ENCODE measurements at regions not wholly inside any gene's neighbourhood (a gene's known extent, or its start where the extent isn't known, plus 50 kb on each side); places are given as distances from the start of the nearest gene placed in this dataset.

- Histone ChIP-seq H3K56ac (ENCODE audit: insufficient read length, low read depth, low read length) (no peak overlapping the region), H3K79me2 (ENCODE audit: insufficient read depth, low read length) (no peaks in the 10 kb centered on the region), H3K18ac (ENCODE audit: insufficient read length, low read depth, low read length) (no peak overlapping the region), H3K79me1 (ENCODE audit: insufficient read depth, low read depth, low read length, poor library complexity, severe bottlenecking) (no peaks in the 10 kb centered on the region), H2AFZ (ENCODE audit: low read length) (no peak overlapping the region), H4K5ac (ENCODE audit: insufficient read length, low read depth, low read length) (no peak overlapping the region), H3K23ac (ENCODE audit: insufficient read length, low read depth, low read length) (no peak overlapping the region), H3K9ac (ENCODE audit: extremely low read depth, insufficient read length, low read length) (no peak overlapping the region), H2BK15ac (ENCODE audit: low read depth, low read length) (no peak overlapping the region), H2BK120ac (ENCODE audit: low read depth, low read length, poor library complexity, severe bottlenecking) (no peak overlapping the region), H3K14ac (ENCODE audit: insufficient read depth, low read length) (no peak overlapping the region), H2BK20ac (ENCODE audit: low read depth, low read length, poor library complexity, severe bottlenecking) (no peak overlapping the region), H3K4me2 (ENCODE audit: insufficient read depth, insufficient read length, low read length) (no peak overlapping the region), H3K4ac (ENCODE audit: low read depth, low read length) (no peak overlapping the region), H3K23me2 (ENCODE audit: insufficient read length, low read depth, low read length, poor library complexity, severe bottlenecking) (no peaks in the 10 kb centered on the region), H3K4me1 (ENCODE audit: insufficient read depth, low read length) (no peaks in the 10 kb centered on the region), H4K91ac (ENCODE audit: insufficient read length, low read depth, low read length) (no peak overlapping the region), H2BK12ac (ENCODE audit: insufficient read length, low read depth, low read length) (no peak overlapping the region), H3K9me3 (ENCODE audit: control insufficient read depth, low read depth, low read length) (no peaks in the 10 kb centered on the region), H2BK5ac (ENCODE audit: insufficient read length, low read length) (no peak overlapping the region), H3T11ph (ENCODE audit: low read length) (no peak overlapping the region), H3K27me3 (ENCODE audit: insufficient read depth, low read length) (no peaks in the 10 kb centered on the region), H4K8ac (replicated peaks; ENCODE audit: insufficient read length, low read depth, low read length) (no peak overlapping the region), H4K20me1 (ENCODE audit: control insufficient read depth, insufficient read depth, insufficient read length) (no peaks in the 10 kb centered on the region), H2AK5ac (ENCODE audit: insufficient read length, low read length) (no peak overlapping the region), H3K27ac (ENCODE audit: insufficient read length, low read depth, low read length) (no peak overlapping the region)
- H3K27ac Mint-ChIP-seq = peak overlapping the region; percentile 16 to 86 (median 66); a peak in 4 of 7 replicates
- no peaks in the 10 kb centered on the region for H3K27me3 Mint-ChIP-seq (ENCODE audit: low read depth)
- no peak for DNase-seq
- peak; percentile 28; the same call in 1 of the 3 replicates for TF ChIP-seq CTCF (conservative IDR thresholded peaks at IDR 0.05)
- peaks cover 31 to 37% of the 10 kb centered on the region in 2 experiments for H3K4me1 Mint-ChIP-seq
- H3K4me3 Mint-ChIP-seq = no peak overlapping the region
- H3K9me3 Mint-ChIP-seq = no peaks in the 10 kb centered on the region; a peak in 1 of 5 replicates
- no peaks in the 10 kb centered on the region for H3K36me3 Mint-ChIP-seq (ENCODE audit: insufficient read depth in 1 of 3, low read depth in 3 of 3)
- WGBS (ENCODE audit: extremely low coverage, insufficient read length, low lambda C conversion rate) = no CpG with 5 or more reads among the region's 2 CpGs
Observed at GRCh38 chr12:77161944-77162343, 96.6 kb upstream of the E2F7 start.
